NCI-H345 (cell line): ENCODE measurements at regions not wholly inside any gene's neighbourhood (a gene's known extent, or its start where the extent isn't known, plus 50 kb on each side); places are given as distances from the start of the nearest gene placed in this dataset.

ENCODE experiments used
- DNase-seq: peaks from one replicate; lab custom pipeline; 2025; lab: John Stamatoyannopoulos, UW

DNA sequence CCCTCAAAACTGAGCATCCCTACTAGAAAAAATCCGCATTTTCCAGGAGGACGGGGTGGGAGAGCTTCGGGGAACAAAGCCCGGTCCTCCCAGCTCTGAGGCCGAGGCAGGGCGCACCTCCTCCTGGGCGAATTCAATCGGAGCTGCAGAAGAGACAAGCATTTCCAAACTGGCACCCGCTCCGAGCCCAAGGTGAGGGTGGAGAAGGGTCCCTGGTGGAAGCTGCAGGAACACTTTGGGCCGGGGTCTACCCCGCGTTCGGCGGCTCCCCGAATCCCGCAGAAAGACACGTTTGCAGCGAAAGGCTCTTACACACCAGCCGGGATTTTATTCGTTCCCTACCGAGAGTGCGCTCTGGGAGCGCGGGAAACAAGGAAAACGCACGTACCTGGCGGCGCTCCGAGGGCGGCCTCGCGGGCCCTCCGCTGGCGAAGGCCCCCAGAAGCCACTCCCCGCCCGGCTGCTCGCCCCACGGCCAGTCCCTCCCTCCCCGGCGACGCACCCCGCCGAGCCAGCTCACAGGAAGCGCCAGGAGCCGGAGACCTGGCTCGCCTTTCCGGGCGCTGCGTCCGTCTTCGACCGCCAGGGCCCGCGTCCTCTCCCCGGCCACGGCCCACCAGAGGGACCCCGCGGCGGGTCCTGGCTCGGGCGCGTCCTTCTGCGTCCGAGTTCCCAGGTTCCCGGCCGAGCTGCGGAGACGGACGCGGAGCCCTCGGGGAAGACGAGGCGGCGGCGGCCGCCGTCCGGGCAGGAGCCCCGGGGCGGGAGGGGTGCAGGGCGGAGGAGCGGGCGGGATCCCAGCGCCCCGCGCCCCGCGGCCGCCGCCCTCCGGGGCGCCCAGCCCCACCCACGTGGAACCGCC is 49.8 kb upstream of the BAHCC1 start:
- DNase-seq: peak; percentile 83
